ENCODE measurements at regions not wholly inside any gene's neighbourhood (a gene's known extent, or its start where the extent isn't known, plus 50 kb on each side); places are given as distances from the start of the nearest gene placed in this dataset.

GRCh38 chrX:139044680-139045079 is 333.2 kb upstream of the FGF13 start:
- intact Hi-C loops (cut with micrococcal nuclease), result no loop called here
- Histone ChIP-seq H3K4me3 (ENCODE audit: low read length) (no peak overlapping the region), H3K4me1 (ENCODE audit: insufficient read depth, low read length) (no peaks in the 10 kb centered on the region), H3K27ac (ENCODE audit: low read length) (no peak overlapping the region), H3K79me2 (ENCODE audit: low read length) (no peaks in the 10 kb centered on the region), H3K9ac (ENCODE audit: low read length) (no peak overlapping the region), H3K9me3 (ENCODE audit: low read length) (no peaks in the 10 kb centered on the region), H2AFZ (ENCODE audit: low read length) (no peak overlapping the region), H3K4me2 (ENCODE audit: low read length) (no peak overlapping the region), H3F3A (ENCODE audit: low read length, unreplicated experiment) (no peaks in the 10 kb centered on the region), H3K27me3 (ENCODE audit: low read length) (no peaks in the 10 kb centered on the region), H4K20me1 (ENCODE audit: low read length) (no peaks in the 10 kb centered on the region), H3K9me2 (replicated peaks; ENCODE audit: low read length) (no peaks in the 10 kb centered on the region), H3K36me3 (ENCODE audit: low read depth, low read length) (no peaks in the 10 kb centered on the region)
- CTCF ChIA-PET, result no interaction called here
- no peak for TF ChIP-seq EZH2phosphoT487 (IDR thresholded peaks at IDR 0.05; ENCODE audit: borderline replicate concordance, low read length)
- TF ChIP-seq CTCF (conservative IDR thresholded peaks at IDR 0.05; ENCODE audit: low read depth, low read length), result no peak
- TF ChIP-seq EZH2 (IDR thresholded peaks at IDR 0.05; ENCODE audit: low read length, unreplicated experiment), result no peak
- POLR2A ChIA-PET (ENCODE audit: unreplicated experiment), result no interaction called here
- BruUV-seq (replicated peaks), result no TSS peak
- ATAC-seq (no peak), DNase-seq (no peak)

- H3F3A ChIP-seq (ENCODE audit: low read length, unreplicated experiment), result no peaks in the 10 kb centered on the region
- H3K36me3 ChIP-seq (ENCODE audit: low read depth, low read length), result no peaks in the 10 kb centered on the region
- no peak overlapping the region for H2AFZ ChIP-seq (ENCODE audit: low read length)
- H3K4me2 ChIP-seq (ENCODE audit: low read length), result no peak overlapping the region
- no peak for DNase-seq
- no peaks in the 10 kb centered on the region for H3K4me1 ChIP-seq (ENCODE audit: insufficient read depth, low read length)
- H3K4me3 ChIP-seq (ENCODE audit: low read length), result no peak overlapping the region
- no peaks in the 10 kb centered on the region for H3K27me3 ChIP-seq (ENCODE audit: low read length)
- H3K9me3 ChIP-seq (ENCODE audit: low read length), result no peaks in the 10 kb centered on the region
- H4K20me1 ChIP-seq (ENCODE audit: low read length), result no peaks in the 10 kb centered on the region
- no TSS peak for BruUV-seq (replicated peaks)
- ATAC-seq, result no peak
- no peak overlapping the region for H3K9ac ChIP-seq (ENCODE audit: low read length)
- H3K79me2 ChIP-seq (ENCODE audit: low read length), result no peaks in the 10 kb centered on the region
- ChIA-PET POLR2A (ENCODE audit: unreplicated experiment) (no interaction called here), CTCF (no interaction called here)
- H3K9me2 ChIP-seq (replicated peaks; ENCODE audit: low read length), result no peaks in the 10 kb centered on the region
- TF ChIP-seq EZH2 (IDR thresholded peaks at IDR 0.05; ENCODE audit: low read length, unreplicated experiment), result no peak
- no peak for TF ChIP-seq EZH2phosphoT487 (IDR thresholded peaks at IDR 0.05; ENCODE audit: borderline replicate concordance, low read length)
- no peak for TF ChIP-seq CTCF (conservative IDR thresholded peaks at IDR 0.05; ENCODE audit: low read depth, low read length)
- intact Hi-C loops (cut with micrococcal nuclease), result no loop called here
- no peak overlapping the region for H3K27ac ChIP-seq (ENCODE audit: low read length)
Observed at GRCh38 chrX:139039041-139039440, 327.5 kb upstream of the FGF13 start.

DNA sequence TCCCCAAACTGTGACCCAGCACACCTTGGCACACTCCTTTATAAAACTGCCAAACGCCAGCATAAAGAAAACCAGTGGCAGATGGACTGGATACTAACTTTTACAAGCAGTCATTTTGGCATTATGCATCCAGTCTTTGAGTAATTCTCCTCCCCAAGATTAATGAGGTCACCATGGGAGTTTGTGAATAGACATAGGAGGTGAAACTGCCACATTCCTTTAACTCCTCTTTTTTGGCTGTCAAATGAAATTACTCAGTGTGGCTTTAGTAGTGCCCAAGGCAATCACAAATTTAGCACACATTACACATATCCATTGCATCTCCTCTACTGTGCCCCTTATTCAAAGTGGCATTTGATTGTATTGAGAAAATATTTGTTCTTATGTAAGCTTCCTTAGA is 315.3 kb upstream of the FGF13 start:
- Histone ChIP-seq H3K9me3 (ENCODE audit: low read length) (no peaks in the 10 kb centered on the region), H3K4me1 (ENCODE audit: insufficient read depth, low read length) (peaks cover 13% of the 10 kb centered on the region; the same call in 1 of the 2 replicates), H3K4me2 (ENCODE audit: low read length) (no peak overlapping the region), H3F3A (ENCODE audit: low read length, unreplicated experiment) (no peaks in the 10 kb centered on the region), H4K20me1 (ENCODE audit: low read length) (no peaks in the 10 kb centered on the region), H3K27me3 (ENCODE audit: low read length) (no peaks in the 10 kb centered on the region), H3K9me2 (replicated peaks; ENCODE audit: low read length) (no peaks in the 10 kb centered on the region), H3K4me3 (ENCODE audit: low read length) (no peak overlapping the region), H3K79me2 (ENCODE audit: low read length) (no peaks in the 10 kb centered on the region), H3K36me3 (ENCODE audit: low read depth, low read length) (no peaks in the 10 kb centered on the region), H3K9ac (ENCODE audit: low read length) (no peak overlapping the region), H2AFZ (ENCODE audit: low read length) (no peak overlapping the region), H3K27ac (ENCODE audit: low read length) (no peak overlapping the region)
- ChIA-PET CTCF (no interaction called here), POLR2A (ENCODE audit: unreplicated experiment) (no interaction called here)
- DNase-seq, result peak; percentile 59
- no TSS peak for BruUV-seq (replicated peaks)
- peak; percentile 49 for ATAC-seq
- TF ChIP-seq CTCF (conservative IDR thresholded peaks at IDR 0.05; ENCODE audit: low read depth, low read length), result no peak
- TF ChIP-seq EZH2phosphoT487 (IDR thresholded peaks at IDR 0.05; ENCODE audit: borderline replicate concordance, low read length), result no peak
- intact Hi-C loops (cut with micrococcal nuclease), result no loop called here
